H7 (cell line): ENCODE measurements at regions not wholly inside any gene's neighbourhood (a gene's known extent, or its start where the extent isn't known, plus 50 kb on each side); places are given as distances from the start of the nearest gene placed in this dataset.

Experiments used
- DNase-seq: peaks from one replicate; pipeline ENCODE4 v3.0.0; 2012
- H3K27me3 ChIP-seq: 2 replicates; pipeline ENCODE4 v1.6.0; 2011; ENCODE audit warnings: mild to moderate bottlenecking, low read length; ENCODE audit not compliant: control insufficient read depth, insufficient read depth
- H3K36me3 ChIP-seq: replicated peaks from 2 replicates; pipeline ENCODE4 v1.5.1; 2011; ENCODE audit warnings: low read length; ENCODE audit not compliant: control insufficient read depth, insufficient read depth
- H3K4me3 ChIP-seq: 2 replicates; pipeline ENCODE4 v1.5.1; 2011; ENCODE audit warnings: low read depth, mild to moderate bottlenecking, control low read depth, low read length, moderate library complexity; ENCODE audit not compliant: insufficient read depth

DNA sequence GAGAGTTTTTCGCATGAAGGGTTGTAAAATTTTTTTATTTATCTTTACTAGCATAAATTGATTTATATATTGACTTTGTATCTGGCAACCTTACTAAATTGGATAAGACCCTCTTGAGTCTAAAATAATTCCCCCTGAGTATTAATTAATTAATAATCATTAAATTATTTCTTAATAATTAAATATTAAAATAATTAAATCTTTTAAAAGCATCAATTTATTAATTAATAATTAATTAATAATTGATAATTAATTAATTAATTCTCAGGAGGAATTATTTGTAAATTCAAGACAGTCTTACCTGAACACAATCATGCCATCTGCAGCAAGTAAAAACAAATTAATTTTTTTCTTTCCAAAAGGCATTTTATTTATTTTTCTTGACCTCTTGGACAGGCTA lies 370.4 kb upstream of the PTPRD start:
- H3K36me3 ChIP-seq = no peaks in the 10 kb centered on the region
- H3K27me3 ChIP-seq = no peaks in the 10 kb centered on the region
- no peak for DNase-seq
- no peak overlapping the region for H3K4me3 ChIP-seq

DNA sequence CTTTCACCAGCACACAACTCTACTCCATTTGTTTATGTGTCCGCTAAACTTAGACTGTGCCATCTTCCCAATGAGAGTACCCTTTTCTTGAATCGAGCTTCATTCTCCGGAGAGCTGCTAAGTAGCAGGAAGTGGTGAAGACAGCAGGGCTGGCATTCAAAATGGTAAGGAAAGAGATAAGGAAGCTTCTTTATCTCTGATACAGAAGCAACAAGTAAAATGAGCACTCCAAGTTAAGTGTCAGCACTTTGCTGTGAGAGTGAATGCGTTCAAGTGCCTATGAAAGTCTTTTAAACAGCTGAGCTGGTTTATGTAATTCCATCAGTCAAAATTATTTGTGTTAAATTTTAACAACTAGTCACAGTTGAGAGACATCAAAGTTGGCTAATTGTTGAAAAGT lies 386.8 kb upstream of the PTPRD start:
- H3K27me3 ChIP-seq = no peaks in the 10 kb centered on the region
- H3K4me3 ChIP-seq = no peak overlapping the region
- DNase-seq = no peak
- H3K36me3 ChIP-seq = no peaks in the 10 kb centered on the region

DNA sequence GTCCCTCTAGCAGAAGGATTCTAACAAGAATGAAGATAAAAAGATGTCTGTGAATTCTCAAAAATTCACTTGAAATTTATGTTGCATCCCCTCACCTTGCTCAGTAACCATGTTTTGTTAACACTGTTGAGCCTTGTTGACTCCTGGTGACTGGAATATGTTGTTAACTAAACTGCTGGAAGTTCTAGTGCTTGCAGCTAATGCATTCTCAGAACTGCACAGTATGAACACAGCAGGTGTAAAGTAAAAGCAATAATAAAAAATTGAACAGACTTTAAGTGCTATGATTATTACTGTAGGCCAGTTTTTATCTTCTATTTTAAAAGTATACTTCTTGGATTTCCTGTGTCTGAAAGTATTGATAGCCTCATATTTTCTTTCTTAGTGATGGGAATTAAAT lies 388.7 kb upstream of the PTPRD start:
- Histone ChIP-seq H3K4me3 (no peak overlapping the region), H3K27me3 (no peaks in the 10 kb centered on the region), H3K36me3 (no peaks in the 10 kb centered on the region)
- no peak for DNase-seq

DNA sequence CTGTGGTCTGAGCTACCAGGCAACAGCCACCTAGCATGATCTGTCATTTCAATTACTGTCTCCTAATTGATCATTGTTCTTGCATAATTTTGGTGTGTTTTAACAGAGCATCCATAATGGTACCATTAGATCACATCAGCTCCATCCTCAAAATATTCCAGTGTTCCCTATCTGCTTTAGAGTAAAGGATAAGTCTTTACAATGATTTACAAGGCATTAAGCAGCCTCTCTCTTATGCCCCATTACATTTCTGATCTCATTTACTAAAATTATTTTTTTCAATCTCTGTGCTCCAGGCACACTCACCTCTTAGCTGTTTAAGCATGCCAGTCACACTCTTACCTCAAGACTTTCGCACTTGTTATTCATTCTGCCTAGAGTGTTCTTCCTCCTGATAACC lies 389.9 kb upstream of the PTPRD start:
- no peaks in the 10 kb centered on the region for H3K36me3 ChIP-seq
- H3K4me3 ChIP-seq = no peak overlapping the region
- no peaks in the 10 kb centered on the region for H3K27me3 ChIP-seq

DNA sequence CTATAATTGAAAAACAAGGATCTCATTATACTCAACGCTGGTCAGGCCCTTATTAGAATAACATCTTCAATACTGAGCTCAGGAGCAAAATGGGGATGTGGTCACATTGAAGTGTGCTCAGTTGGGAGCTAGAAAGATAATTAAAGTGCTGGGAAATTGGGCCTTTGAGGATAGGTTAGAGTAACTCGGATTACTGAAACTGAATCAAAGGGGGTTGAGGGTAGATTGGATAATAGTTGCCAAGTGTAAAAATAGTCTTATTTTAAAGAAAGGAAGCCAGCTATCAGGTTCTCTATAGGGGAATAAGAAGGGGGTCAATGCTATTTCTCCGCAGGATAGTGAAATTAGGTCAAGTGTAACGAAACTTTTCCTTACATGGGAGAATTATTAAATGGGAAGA lies 391.0 kb upstream of the PTPRD start:
- Histone ChIP-seq H3K27me3 (no peaks in the 10 kb centered on the region), H3K4me3 (no peak overlapping the region), H3K36me3 (no peaks in the 10 kb centered on the region)
- DNase-seq = no peak

More for the DNA sequence above, 389.9 kb upstream of the PTPRD start:
- no peak for DNase-seq

DNA sequence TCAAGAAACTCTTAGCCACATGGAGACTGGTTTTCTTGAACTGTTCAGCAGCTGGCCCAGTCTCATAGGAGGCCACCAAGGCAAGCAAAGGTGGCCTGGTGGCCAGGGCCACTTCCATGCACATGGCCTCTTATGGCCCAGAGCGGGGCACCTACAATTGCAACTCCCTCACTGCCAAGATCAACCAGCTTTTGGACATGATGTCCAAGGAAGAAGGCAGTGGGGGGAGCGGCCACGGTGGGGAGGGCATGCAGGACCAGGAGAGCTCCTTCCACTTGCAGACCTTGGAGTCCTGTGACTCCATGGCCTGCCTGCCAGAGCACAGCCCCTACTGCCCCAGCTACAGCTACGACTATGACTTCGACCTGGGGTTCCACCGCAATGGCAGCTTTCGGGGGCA lies 398.9 kb upstream of the PTPRD start:
- H3K27me3 ChIP-seq = no peaks in the 10 kb centered on the region
- no peak for DNase-seq
- H3K4me3 ChIP-seq = no peak overlapping the region
- no peaks in the 10 kb centered on the region for H3K36me3 ChIP-seq

DNA sequence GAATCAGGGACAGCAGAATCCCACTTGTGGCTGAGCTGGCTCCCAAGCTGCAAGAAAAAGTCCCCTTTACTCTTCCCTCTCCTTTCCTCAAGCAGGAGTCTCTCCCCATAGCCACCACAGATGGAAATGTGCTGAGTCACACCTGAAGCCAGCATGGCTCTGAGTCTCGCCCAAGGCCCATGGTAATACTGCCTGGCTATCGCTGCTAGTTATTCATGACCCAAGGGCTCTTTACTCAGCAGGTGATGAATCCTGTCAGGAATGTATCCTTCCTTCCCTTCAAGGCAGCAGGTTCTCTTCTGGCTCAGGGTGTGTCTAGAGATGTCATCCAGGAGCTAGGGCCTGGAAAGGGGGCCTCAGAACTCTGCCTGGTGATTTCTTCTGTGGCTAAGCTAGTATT lies 403.3 kb upstream of the PTPRD start:
- no peaks in the 10 kb centered on the region for H3K27me3 ChIP-seq
- no peaks in the 10 kb centered on the region for H3K36me3 ChIP-seq
- no peak overlapping the region for H3K4me3 ChIP-seq
- no peak for DNase-seq

DNA sequence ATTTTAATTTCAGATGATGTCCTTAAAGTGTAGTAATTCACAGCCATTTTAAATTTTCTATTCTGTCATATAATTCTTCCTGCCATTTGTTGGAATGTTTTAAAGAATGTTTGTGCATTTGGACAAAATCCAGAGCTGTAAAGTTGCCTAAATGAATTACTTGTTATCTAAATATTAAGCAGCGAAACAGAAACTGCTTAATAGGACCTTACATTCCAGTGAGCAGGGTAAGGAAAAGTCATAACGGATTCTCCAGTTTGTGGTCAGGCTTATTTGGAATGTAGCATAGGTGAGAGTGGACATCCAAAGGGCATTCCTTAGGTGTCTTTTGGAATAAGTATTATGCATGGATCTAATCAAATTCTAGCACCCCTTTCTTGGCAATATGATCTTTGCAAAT lies 410.4 kb upstream of the PTPRD start:
- Histone ChIP-seq H3K36me3 (no peaks in the 10 kb centered on the region), H3K27me3 (no peaks in the 10 kb centered on the region), H3K4me3 (no peak overlapping the region)
- no peak for DNase-seq

DNA sequence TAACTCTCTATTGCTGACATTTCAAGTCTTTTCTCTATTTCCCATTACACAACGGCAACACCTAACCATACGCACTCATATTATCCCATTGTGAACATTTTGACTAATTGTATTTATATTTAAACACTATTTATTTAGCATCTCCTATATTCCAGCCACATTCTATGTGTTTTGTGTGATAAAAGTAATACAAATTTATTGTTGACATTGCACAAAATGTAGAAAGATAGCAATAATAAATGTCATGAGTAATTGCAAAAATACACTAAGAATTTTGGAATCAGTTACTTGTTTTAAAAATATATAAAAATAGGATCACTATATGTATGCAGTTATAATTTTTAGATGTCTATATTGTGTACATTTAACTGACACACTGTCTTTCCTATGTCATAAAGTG lies 413.0 kb upstream of the PTPRD start:
- Histone ChIP-seq H3K27me3 (no peaks in the 10 kb centered on the region), H3K4me3 (no peak overlapping the region), H3K36me3 (no peaks in the 10 kb centered on the region)
- no peak for DNase-seq

DNA sequence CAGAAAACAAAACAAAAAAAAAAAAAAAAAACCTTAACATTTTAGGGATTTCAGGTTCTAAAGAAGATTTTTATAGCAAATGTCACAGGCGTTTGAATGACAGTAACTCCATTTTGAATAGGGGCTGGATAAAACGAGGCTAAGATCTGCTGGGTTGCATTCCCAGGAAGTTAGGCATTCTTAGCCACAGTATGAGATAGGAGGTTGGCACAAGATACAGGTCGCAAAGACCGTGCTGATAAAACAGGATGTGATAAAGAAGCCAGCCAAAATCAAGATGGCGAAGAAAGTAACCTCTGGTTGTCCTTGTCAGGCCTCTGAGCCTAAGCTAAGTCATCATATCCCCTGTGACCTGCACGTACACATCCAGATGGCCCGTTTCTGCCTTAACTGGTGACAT lies 425.6 kb upstream of the PTPRD start:
- H3K4me3 ChIP-seq = no peak overlapping the region
- H3K27me3 ChIP-seq = no peaks in the 10 kb centered on the region
- H3K36me3 ChIP-seq = no peaks in the 10 kb centered on the region
- no peak for DNase-seq

DNA sequence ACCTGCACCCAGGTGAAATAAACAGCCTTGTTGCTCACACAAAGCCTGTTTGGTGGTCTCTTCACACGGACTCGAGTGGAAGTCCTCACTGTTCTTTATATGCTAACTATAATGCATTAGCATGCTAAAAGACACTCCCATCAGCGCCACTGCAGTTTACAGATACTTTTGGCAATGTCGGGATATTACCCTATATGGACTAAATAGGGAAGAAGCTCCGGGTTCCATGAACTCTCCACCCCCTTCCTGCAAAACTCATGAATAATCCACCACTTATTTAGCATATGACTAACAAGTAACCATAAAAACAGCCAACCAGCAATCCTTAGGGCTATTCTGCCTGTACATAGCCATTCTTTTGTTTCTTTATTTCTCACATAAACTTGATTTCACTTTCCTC lies 426.2 kb upstream of the PTPRD start:
- no peak for DNase-seq
- Histone ChIP-seq H3K36me3 (no peaks in the 10 kb centered on the region), H3K4me3 (no peak overlapping the region), H3K27me3 (no peaks in the 10 kb centered on the region)

DNA sequence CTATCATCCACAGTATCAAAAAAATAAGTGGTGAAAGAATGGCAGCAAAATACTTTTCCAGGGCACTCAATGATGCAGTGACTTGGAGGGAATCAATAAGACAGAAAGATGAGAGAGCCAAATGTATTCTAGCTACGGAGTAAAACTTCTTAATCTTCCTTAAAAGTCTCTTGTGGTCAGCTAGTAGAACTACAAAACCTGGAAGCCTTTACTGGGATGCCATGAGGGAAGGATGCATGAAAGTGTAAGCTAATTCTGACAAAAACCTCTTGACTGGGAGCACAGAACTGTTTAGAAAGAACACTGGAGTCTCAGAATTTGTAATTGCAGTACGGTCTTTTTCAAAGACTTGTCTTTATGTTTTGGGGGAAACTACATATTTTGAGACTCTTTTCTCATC lies 432.8 kb upstream of the PTPRD start:
- DNase-seq = no peak
- Histone ChIP-seq H3K36me3 (no peaks in the 10 kb centered on the region), H3K27me3 (no peaks in the 10 kb centered on the region), H3K4me3 (no peak overlapping the region)

DNA sequence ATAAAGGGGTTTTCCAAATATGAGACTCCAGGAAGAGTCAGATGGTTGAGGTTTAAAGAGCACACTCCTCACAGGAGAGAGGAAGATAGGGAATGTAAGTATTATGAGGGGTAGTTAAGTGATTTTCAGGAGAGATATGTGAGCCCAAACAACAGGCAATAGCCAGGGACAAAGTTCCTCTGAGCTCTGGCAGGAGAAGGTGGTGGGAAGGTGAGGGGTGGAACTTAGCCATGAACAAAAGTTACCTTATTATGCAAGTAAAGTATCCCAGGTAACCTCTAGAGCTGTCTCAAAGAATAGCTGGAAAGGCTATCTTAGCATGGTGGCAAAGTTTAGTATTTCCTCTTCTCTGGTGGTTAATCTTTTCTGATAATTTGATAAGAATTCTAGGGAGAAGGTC lies 450.5 kb upstream of the PTPRD start:
- Histone ChIP-seq H3K27me3 (no peaks in the 10 kb centered on the region), H3K4me3 (no peak overlapping the region), H3K36me3 (no peaks in the 10 kb centered on the region)
- no peak for DNase-seq

DNA sequence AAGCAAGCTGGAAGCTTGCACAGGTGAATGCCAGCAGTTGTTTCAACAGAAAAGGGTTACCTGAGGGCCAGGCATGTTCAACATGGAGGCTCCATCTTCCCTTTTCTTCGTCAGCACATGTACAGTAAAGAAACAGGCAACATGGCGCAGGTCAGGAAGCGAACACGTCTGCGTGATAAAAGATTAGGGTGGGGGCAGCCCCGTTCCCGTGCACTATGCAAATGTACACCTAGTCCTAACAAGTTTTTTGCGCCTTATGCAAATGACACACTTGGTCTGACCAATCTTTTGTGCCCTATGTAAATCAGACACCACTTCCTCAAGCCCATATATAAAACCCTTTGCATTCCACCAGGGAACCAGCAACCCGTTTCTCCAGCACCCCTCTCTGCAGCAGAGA lies 452.1 kb upstream of the PTPRD start:
- H3K27me3 ChIP-seq = no peaks in the 10 kb centered on the region
- DNase-seq = no peak
- no peaks in the 10 kb centered on the region for H3K36me3 ChIP-seq
- no peak overlapping the region for H3K4me3 ChIP-seq

DNA sequence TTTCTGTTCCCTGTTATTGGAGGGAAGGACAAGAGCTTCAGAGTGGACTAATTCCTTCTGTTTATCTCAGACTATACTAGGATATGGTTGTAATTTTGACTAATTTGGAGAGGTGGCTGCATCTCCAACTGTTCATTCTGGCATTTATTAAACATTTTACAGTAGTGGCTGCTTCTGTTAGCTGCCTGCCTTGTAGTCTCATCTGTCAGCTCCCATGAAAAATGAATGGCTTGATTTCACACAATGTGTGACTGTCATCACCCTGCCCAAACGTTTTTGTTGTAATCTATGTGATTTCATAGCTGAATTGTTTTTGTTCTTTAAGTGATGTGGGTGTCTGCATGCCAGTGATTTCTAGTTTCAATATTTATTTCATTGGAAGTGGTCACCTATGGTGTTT lies 459.4 kb upstream of the PTPRD start:
- H3K36me3 ChIP-seq = no peaks in the 10 kb centered on the region
- no peaks in the 10 kb centered on the region for H3K27me3 ChIP-seq
- DNase-seq = no peak
- no peak overlapping the region for H3K4me3 ChIP-seq

DNA sequence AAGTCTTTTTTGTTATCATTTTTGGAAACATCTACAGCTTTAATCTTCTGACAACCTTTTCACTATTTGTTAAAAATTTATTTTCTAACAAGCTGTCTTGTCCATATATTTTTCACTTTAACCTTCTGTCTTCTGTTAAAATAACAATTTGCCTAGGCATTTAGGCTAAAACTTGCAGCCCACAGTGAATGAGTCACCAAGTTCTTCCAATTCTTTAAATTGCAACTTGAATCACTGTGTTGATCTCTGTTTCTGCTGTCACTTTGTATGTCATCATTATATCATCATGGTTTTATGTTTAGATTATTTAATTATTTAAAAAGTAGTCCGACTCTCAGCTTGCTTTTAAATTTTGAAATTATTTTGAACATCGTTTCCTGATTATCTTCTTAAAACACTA lies 473.8 kb upstream of the PTPRD start:
- no peak overlapping the region for H3K4me3 ChIP-seq
- H3K36me3 ChIP-seq = no peaks in the 10 kb centered on the region
- H3K27me3 ChIP-seq = no peaks in the 10 kb centered on the region
- no peak for DNase-seq
